ENCODE measurements at regions not wholly inside any gene's neighbourhood (a gene's known extent, or its start where the extent isn't known, plus 50 kb on each side); places are given as distances from the start of the nearest gene placed in this dataset.

- 66 to 69% methylated on average over 3 of the region's 3 CpGs for WGBS, 2 donors
- Histone ChIP-seq H3K9me3 (no peaks in the 10 kb centered on the region), H3K36me3 (no peaks in the 10 kb centered on the region), H3K4me3 (replicated peaks in 1 of 3) (no peak overlapping the region), H3K27me3 (no peaks in the 10 kb centered on the region), H3K27ac (no peak overlapping the region), H3K4me1 (no peaks in the 10 kb centered on the region)
- intact Hi-C loops (cut with DNase I): no loop called here
- DNase-seq: no peak
- TF ChIP-seq, protein P1, sequence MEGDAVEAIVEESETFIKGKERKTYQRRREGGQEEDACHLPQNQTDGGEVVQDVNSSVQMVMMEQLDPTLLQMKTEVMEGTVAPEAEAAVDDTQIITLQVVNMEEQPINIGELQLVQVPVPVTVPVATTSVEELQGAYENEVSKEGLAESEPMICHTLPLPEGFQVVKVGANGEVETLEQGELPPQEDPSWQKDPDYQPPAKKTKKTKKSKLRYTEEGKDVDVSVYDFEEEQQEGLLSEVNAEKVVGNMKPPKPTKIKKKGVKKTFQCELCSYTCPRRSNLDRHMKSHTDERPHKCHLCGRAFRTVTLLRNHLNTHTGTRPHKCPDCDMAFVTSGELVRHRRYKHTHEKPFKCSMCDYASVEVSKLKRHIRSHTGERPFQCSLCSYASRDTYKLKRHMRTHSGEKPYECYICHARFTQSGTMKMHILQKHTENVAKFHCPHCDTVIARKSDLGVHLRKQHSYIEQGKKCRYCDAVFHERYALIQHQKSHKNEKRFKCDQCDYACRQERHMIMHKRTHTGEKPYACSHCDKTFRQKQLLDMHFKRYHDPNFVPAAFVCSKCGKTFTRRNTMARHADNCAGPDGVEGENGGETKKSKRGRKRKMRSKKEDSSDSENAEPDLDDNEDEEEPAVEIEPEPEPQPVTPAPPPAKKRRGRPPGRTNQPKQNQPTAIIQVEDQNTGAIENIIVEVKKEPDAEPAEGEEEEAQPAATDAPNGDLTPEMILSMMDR (IDR thresholded peaks at IDR 0.05): no peak
- TF ChIP-seq POLR2A (IDR thresholded peaks at IDR 0.05): no peak
Measured at GRCh38 chr3:146881966-146882760, 277.0 kb upstream of the PLSCR5 start.

DNA sequence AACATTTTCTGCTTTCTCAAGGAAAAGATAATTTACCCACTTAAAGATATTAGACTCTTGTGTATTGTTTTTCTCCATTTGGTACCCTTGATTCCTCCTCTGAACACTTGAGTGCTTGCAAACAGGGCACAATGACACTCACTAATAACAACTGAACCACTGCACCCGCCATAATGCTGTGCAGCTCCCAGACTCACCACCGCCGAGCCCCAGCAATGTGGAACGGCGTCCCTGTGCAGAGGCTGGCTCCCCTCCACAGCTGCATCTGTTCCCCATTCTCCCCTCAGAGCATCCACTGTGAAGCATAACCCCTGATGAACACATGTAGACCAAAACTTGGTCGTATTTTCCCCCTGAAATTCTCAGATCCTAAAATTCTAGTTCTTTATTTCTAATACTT, 276.2 kb upstream of the PLSCR5 start:
- Histone ChIP-seq H3K27ac (no peak overlapping the region), H3K9me3 (no peaks in the 10 kb centered on the region), H3K4me1 (no peaks in the 10 kb centered on the region), H3K4me3 (replicated peaks in 1 of 3) (no peak overlapping the region), H3K27me3 (no peaks in the 10 kb centered on the region), H3K36me3 (no peaks in the 10 kb centered on the region)
- TF ChIP-seq, protein P1 (IDR thresholded peaks at IDR 0.05): no peak
- TF ChIP-seq POLR2A (IDR thresholded peaks at IDR 0.05): no peak
- intact Hi-C loops (cut with DNase I): no loop called here
- no peak for DNase-seq
- 41 to 45% methylated on average over 6 of the region's 6 CpGs for WGBS, 2 donors

- Histone ChIP-seq H3K4me3 (replicated peaks in 1 of 3) (no peak overlapping the region), H3K27me3 (no peaks in the 10 kb centered on the region), H3K9me3 (no peaks in the 10 kb centered on the region), H3K36me3 (no peaks in the 10 kb centered on the region), H3K4me1 (no peaks in the 10 kb centered on the region), H3K27ac (no peak overlapping the region)
- no peak for DNase-seq
- intact Hi-C loops (cut with DNase I): no loop called here
- TF ChIP-seq, protein P1 (IDR thresholded peaks at IDR 0.05): no peak
- TF ChIP-seq POLR2A (IDR thresholded peaks at IDR 0.05): no peak
Measured at GRCh38 chr3:146873748-146874147, 268.6 kb upstream of the PLSCR5 start.

DNA sequence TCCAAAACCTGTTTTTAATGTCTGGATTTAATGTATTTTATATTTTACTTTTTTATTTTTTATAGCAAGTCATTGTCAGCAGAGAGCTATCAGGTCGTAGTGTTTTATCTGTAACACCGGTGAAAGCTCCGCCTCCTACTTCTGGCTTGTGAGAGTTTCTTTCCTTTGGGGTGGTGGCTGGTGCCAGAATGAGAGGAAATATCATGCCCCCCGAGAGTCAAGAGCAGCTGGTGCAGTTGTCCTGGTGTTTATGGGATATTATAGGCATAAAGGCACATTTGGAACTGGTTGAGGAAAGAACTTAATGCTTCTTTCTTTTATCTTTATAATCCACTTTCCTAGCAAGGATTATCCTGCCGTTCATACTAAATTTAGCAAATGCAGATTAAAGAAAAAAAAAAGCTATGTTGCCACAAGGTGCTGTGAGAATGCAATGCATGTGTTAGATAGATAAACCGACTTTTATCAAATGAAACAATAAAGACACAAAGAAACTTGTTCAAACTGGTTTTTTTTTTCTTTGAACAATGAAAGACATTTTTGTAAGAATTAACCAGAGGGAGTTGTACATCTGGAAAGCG, 260.1 kb upstream of the PLSCR5 start:
- H3K36me3 ChIP-seq: no peaks in the 10 kb centered on the region
- H3K9me3 ChIP-seq: no peaks in the 10 kb centered on the region
- intact Hi-C loops (cut with DNase I): no loop called here
- H3K4me3 ChIP-seq (replicated peaks in 1 of 3): no peak overlapping the region
- H3K27ac ChIP-seq: no peak overlapping the region
- no peak for DNase-seq
- TF ChIP-seq, protein P1 (IDR thresholded peaks at IDR 0.05): no peak
- TF ChIP-seq POLR2A (IDR thresholded peaks at IDR 0.05): no peak
- WGBS, 2 donors: 49 to 53% methylated on average over 7 of the region's 7 CpGs
- H3K4me1 ChIP-seq: no peaks in the 10 kb centered on the region
- no peaks in the 10 kb centered on the region for H3K27me3 ChIP-seq

DNA sequence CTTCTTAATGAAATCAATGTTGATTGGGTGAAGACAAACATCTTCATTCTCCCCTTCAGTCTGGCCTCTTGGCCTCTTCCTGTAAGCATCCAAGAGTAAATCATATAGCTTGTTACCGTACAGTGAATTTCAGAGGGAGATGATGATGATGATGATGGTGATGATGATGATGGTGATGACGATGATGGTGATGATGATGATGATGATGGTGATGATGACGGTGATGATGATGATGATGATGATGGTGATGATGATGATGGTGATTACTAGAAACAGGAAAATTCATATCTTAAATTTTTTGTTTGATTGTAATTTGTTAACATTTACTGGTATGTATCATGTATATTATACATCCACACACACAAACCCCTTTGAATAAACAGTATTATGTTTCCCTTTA, 256.1 kb upstream of the PLSCR5 start:
- H3K27me3 ChIP-seq: no peaks in the 10 kb centered on the region
- H3K36me3 ChIP-seq: no peaks in the 10 kb centered on the region
- intact Hi-C loops (cut with DNase I): no loop called here
- 94 to 96% methylated on average over 3 of the region's 3 CpGs for WGBS, 2 donors
- H3K4me1 ChIP-seq: no peaks in the 10 kb centered on the region
- H3K4me3 ChIP-seq (replicated peaks in 1 of 3): no peak overlapping the region
- H3K27ac ChIP-seq: no peak overlapping the region
- H3K9me3 ChIP-seq: no peaks in the 10 kb centered on the region
- DNase-seq: no peak
- TF ChIP-seq POLR2A (IDR thresholded peaks at IDR 0.05): no peak
- TF ChIP-seq, protein P1 (IDR thresholded peaks at IDR 0.05): no peak

Data from thyroid gland (tissue), 4 donors.